ENCODE measurements at regions not wholly inside any gene's neighbourhood (a gene's known extent, or its start where the extent isn't known, plus 50 kb on each side); places are given as distances from the start of the nearest gene placed in this dataset.

DNA sequence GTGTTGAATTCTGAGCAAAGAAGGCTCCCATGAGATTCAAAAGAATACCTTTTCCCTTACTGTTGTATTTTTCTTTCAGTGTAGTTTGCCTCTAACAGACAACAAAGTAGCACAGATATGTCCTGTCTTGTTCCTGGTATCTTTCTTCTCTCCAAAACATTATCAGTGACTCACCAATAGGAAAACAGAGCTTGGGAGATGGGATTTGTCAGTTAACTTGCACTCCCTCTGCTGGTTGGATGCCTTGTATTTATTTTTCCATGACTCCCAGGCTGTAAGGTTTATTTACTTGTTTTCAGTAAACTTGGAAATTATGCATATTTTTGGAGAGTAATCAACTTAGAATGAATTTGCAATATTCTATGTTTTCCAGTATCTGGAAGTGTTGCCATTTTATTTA, 129.7 kb downstream of the SAMD9 start:
- ATAC-seq = no peak
- no peaks in the 10 kb centered on the region for H3K36me3 Mint-ChIP-seq
- no peak overlapping the region for H3K4me3 ChIP-seq (ENCODE audit: low read length)
- no peaks in the 10 kb centered on the region for H3K27me3 ChIP-seq (ENCODE audit: control insufficient read depth, insufficient read depth, low read length)
- no peaks in the 10 kb centered on the region for H3K4me1 Mint-ChIP-seq
- no peaks in the 10 kb centered on the region for H3K9me3 ChIP-seq (ENCODE audit: control insufficient read depth, insufficient read depth, low read length)
- no peaks in the 10 kb centered on the region for H3K9me3 Mint-ChIP-seq
- intact Hi-C loops (cut with micrococcal nuclease) = no loop called here
- H3K27ac ChIP-seq (ENCODE audit: low read length) = no peak overlapping the region
- H3K4me1 ChIP-seq (ENCODE audit: control insufficient read depth, insufficient read depth, low read length) = no peaks in the 10 kb centered on the region
- DNase-seq = no peak
- H3K4me3 Mint-ChIP-seq = no peak overlapping the region
- no peak overlapping the region for H3K27ac Mint-ChIP-seq
- no peaks in the 10 kb centered on the region for H3K36me3 ChIP-seq (ENCODE audit: control insufficient read depth, insufficient read depth, low read length)
- peaks cover 4 to 24% of the 10 kb centered on the region in 2 donors for H3K27me3 Mint-ChIP-seq (ENCODE audit: low read depth in 2 of 2)
- TF ChIP-seq, protein P1, sequence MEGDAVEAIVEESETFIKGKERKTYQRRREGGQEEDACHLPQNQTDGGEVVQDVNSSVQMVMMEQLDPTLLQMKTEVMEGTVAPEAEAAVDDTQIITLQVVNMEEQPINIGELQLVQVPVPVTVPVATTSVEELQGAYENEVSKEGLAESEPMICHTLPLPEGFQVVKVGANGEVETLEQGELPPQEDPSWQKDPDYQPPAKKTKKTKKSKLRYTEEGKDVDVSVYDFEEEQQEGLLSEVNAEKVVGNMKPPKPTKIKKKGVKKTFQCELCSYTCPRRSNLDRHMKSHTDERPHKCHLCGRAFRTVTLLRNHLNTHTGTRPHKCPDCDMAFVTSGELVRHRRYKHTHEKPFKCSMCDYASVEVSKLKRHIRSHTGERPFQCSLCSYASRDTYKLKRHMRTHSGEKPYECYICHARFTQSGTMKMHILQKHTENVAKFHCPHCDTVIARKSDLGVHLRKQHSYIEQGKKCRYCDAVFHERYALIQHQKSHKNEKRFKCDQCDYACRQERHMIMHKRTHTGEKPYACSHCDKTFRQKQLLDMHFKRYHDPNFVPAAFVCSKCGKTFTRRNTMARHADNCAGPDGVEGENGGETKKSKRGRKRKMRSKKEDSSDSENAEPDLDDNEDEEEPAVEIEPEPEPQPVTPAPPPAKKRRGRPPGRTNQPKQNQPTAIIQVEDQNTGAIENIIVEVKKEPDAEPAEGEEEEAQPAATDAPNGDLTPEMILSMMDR (IDR thresholded peaks at IDR 0.05) = no peak

- TF ChIP-seq, protein P1 (IDR thresholded peaks at IDR 0.05) = no peak
- H3K27me3 Mint-ChIP-seq (ENCODE audit: low read depth in 2 of 2) = peaks cover 4 to 27% of the 10 kb centered on the region in 2 donors
- H3K4me1 ChIP-seq (ENCODE audit: control insufficient read depth, insufficient read depth, low read length) = no peaks in the 10 kb centered on the region
- no peaks in the 10 kb centered on the region for H3K36me3 ChIP-seq (ENCODE audit: control insufficient read depth, insufficient read depth, low read length)
- H3K4me1 Mint-ChIP-seq = no peaks in the 10 kb centered on the region
- no peak for DNase-seq
- H3K9me3 Mint-ChIP-seq = no peaks in the 10 kb centered on the region
- no peaks in the 10 kb centered on the region for H3K9me3 ChIP-seq (ENCODE audit: control insufficient read depth, insufficient read depth, low read length)
- H3K4me3 Mint-ChIP-seq = no peak overlapping the region
- no peaks in the 10 kb centered on the region for H3K27me3 ChIP-seq (ENCODE audit: control insufficient read depth, insufficient read depth, low read length)
- no peak overlapping the region for H3K27ac Mint-ChIP-seq
- ATAC-seq = no peak
- no peaks in the 10 kb centered on the region for H3K36me3 Mint-ChIP-seq
- no peak overlapping the region for H3K4me3 ChIP-seq (ENCODE audit: low read length)
- 94% methylated on average over 3 of the region's 3 CpGs for WGBS (ENCODE audit: insufficient coverage)
- intact Hi-C loops (cut with micrococcal nuclease) = no loop called here
- H3K27ac ChIP-seq (ENCODE audit: low read length) = no peak overlapping the region
Measured at GRCh38 chr7:92987538-92987937, 130.2 kb downstream of the SAMD9 start.

GRCh38 chr7:92987095-92987494, 130.7 kb downstream of the SAMD9 start:
- no peak overlapping the region for H3K4me3 Mint-ChIP-seq
- TF ChIP-seq, protein P1 (IDR thresholded peaks at IDR 0.05) = no peak
- H3K9me3 Mint-ChIP-seq = no peaks in the 10 kb centered on the region
- H3K27ac Mint-ChIP-seq = no peak overlapping the region
- Histone ChIP-seq H3K27me3 (ENCODE audit: control insufficient read depth, insufficient read depth, low read length) (no peaks in the 10 kb centered on the region), H3K4me3 (ENCODE audit: low read length) (no peak overlapping the region), H3K27ac (ENCODE audit: low read length) (no peak overlapping the region), H3K9me3 (ENCODE audit: control insufficient read depth, insufficient read depth, low read length) (no peaks in the 10 kb centered on the region), H3K36me3 (ENCODE audit: control insufficient read depth, insufficient read depth, low read length) (no peaks in the 10 kb centered on the region), H3K4me1 (ENCODE audit: control insufficient read depth, insufficient read depth, low read length) (no peaks in the 10 kb centered on the region)
- intact Hi-C loops (cut with micrococcal nuclease) = no loop called here
- peaks cover 4 to 27% of the 10 kb centered on the region in 2 donors for H3K27me3 Mint-ChIP-seq (ENCODE audit: low read depth in 2 of 2)
- ATAC-seq (no peak), DNase-seq (no peak)
- H3K36me3 Mint-ChIP-seq = no peaks in the 10 kb centered on the region
- no peaks in the 10 kb centered on the region for H3K4me1 Mint-ChIP-seq

DNA sequence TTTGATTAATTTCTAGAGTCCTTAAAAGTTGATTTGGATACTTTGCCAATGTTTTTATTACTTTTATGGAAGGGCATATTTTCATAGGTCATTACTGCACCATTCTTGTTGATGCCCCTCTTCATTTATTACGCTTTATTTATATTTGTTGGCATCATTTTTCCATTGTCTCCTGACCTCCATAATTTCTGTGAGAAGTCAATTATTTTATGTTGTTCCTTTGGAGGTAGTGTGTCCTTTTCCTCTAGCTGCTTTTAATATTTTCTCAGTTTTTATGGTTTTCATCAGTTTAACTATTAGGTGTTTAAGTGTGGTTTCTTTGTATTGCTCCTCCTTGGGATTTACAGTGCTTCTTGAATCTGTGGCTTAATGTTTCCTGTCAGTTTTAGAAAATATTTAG, 134.9 kb downstream of the SAMD9 start:
- Histone ChIP-seq H3K9me3 (ENCODE audit: control insufficient read depth, insufficient read depth, low read length) (no peaks in the 10 kb centered on the region), H3K27me3 (ENCODE audit: control insufficient read depth, insufficient read depth, low read length) (no peaks in the 10 kb centered on the region), H3K4me1 (ENCODE audit: control insufficient read depth, insufficient read depth, low read length) (no peaks in the 10 kb centered on the region), H3K4me3 (ENCODE audit: low read length) (no peak overlapping the region), H3K27ac (ENCODE audit: low read length) (no peak overlapping the region), H3K36me3 (ENCODE audit: control insufficient read depth, insufficient read depth, low read length) (no peaks in the 10 kb centered on the region)
- Mint-ChIP-seq H3K27me3 (ENCODE audit: low read depth in 2 of 2) (peaks cover 4 to 23% of the 10 kb centered on the region in 2 donors), H3K36me3 (no peaks in the 10 kb centered on the region), H3K27ac (no peak overlapping the region), H3K4me1 (no peaks in the 10 kb centered on the region), H3K9me3 (peaks cover 2 to 7% of the 10 kb centered on the region in 2 donors), H3K4me3 (no peak overlapping the region)
- TF ChIP-seq, protein P1 (IDR thresholded peaks at IDR 0.05) = no peak
- intact Hi-C loops (cut with micrococcal nuclease) = no loop called here
- no peak for DNase-seq
- no peak for ATAC-seq
- WGBS (ENCODE audit: insufficient coverage) = no CpG with 5 or more reads among the region's 1 CpG
